Hematopoietic multipotent progenitor cell treated with erythropoietin and hydrocortisone succinate and interleukin-3 and kit ligand, for 17 days (in vitro differentiated cells): ENCODE measurements at regions not wholly inside any gene's neighbourhood (a gene's known extent, or its start where the extent isn't known, plus 50 kb on each side); places are given as distances from the start of the nearest gene placed in this dataset.
"Not testable (repeated sequence)": the region's sequence is repeated elsewhere in the genome, so short reads cannot be mapped to it uniquely, and the experiment has no call there.

Source experiments
- DNase-seq: peaks from one replicate; pipeline ENCODE4 v3.0.0-alpha.2; 2015; ENCODE audit warnings: low spot score

GRCh38 chr12:25384038-25384892, 133.5 kb upstream of the KRAS start:
- peak; percentile 14 for DNase-seq

DNA sequence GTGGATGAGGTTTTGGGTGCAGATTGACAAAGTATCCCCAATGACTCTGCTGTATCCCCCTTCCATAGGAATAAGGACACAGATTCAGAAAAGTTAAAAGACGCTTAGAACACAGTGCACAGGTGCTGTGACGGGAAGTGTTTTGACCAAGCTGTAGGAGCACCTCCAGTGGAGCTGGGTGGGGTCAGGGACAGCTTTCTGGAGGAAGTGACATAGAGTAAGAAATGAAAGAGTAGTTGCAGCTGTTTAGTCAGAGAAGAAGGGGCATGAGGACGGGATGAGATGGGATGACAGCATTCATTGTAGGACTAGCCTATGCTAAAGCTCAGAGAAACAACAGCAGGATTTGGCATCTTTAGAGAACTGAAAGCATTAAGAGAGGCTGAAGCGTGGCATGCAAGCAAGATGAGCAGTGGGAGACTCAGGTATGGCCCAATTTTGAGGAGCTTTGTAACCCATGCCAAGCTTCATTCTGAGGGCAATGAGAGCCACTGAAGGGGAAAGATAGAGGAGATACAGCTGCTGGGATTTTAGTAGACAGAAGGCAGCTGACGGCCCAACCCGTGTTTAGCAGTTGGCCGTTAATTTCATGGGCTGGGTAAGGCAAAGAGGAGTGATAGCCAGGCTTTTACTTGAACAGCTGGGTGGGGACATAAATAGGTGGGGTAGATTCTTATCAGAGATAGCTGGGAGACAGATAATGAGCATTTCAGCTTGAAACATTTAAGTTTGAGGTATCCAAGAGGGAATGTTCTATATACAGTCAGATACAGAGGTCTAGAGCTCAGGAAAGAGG, 131.8 kb upstream of the KRAS start:
- no peak for DNase-seq

GRCh38 chr12:25377469-25378177, 126.9 kb upstream of the KRAS start:
- no peak for DNase-seq

- no peak for DNase-seq
These were observed 126.3 kb upstream of the KRAS start for GRCh38 chr12:25376985-25377384.

DNA sequence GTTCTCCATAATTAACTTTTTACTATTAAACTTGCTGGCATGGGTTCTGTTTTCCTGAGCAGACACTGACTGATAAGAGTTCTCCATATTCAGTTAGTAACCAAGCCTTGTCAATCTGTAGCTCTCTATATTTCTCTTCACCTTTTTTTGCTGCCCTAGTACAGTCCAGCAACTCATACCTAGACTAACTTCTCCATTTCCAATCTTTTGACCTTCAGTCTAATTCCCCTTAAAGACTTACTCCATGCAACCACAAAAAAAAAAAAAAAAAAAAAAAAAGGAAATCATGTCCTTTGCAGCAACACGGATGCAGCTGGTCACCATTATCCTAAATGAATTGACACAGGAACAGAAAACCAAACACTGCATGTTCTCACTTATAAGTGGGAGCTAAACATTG, 125.7 kb upstream of the KRAS start:
- no peak for DNase-seq

- DNase-seq, result no peak
These were observed 122.5 kb upstream of the KRAS start for GRCh38 chr12:25372969-25373817.

DNA sequence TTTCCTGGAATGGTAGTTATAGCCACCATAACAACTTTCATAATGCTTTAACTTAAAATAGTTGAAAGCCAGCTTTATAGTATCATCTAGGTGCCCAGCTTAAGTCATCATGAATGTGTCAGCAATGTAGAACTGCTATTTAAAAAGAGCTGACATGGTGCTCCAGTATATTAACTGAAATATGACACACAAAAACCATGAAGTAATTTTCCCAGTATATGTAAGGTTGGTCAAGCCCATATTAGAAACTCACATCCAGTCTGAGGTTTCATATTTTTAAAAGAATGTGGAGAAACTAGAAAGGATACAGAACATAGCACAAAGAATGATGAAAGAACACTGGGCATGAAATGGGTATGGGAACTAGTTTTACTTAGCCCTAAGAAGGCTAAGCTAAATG, 121.3 kb upstream of the KRAS start:
- DNase-seq, result no peak

DNA sequence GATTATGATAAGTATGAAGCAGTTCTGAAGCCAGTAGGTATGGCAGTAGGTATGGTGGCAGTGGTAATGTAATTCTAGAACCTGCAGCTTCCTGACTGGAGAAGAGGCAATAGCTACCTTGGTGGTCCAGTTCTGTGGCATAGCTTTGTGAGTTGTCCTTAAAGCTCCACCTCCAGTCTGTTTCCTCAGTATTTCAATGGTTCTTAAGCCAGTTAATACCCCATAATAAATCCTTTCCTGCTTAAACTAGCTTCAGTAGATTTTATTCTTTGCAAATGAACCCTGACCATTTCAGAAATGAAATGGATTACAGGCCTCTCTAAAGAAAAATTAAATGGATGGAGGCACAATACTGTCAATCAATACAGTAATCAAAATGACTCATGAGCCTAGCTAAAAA, 117.8 kb upstream of the KRAS start:
- DNase-seq, result no peak

DNA sequence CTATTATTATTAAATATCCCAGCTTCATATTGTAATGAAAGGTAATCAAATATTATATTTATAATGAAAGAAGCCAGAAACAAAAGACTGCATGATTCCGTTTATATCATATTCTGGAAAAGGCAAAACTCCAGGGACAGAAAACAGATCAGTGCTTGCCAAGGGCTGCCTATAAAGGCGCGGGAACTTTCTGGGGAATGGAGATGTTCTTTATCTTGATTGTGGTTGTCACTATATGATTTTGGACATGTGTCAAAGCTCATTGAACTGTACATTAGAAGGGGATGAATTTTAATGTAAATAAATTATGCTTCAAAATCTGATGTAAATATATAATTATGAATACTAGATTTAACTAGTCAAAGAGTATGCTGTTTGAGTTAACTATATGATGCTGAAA, 115.4 kb upstream of the KRAS start:
- DNase-seq, result no peak

DNA sequence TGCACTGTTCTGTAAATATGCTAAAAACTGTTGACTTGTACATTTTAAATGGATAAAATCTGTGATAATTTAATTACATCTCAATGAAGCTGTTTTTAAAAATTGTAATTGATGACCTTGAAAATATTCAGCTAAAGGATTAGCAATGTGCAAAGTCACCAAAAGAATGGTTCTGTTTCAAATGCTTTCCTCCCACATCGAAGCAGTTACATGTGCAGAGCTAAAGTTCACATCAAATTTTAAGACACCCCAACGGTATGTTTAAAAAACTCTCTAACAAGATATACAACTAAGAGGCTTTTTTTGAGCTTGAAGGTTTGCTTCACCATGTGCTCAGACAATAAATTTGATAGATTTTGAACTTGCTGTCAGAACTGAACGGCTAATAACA, 114.6 kb upstream of the KRAS start:
- DNase-seq, result no peak

GRCh38 chr12:25364529-25365339, 114.0 kb upstream of the KRAS start:
- no peak for DNase-seq

DNA sequence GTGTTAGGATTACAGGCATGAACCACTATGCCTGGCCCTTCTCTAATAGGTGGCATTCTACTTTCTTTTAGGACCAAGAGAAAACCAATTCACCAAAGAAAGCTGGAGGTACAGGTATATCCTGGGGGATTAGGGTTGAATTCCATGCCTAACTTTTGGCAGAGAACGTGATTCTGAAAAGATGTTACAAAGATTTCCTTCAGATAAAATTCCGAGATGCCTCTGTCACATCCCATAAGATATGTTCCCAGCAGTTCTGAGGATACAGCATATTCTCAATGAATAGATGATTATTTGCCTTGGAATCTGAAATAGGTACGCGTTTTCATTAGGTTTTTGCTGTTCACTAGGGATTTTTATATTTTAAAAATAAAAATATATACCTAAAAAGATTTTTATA, 111.9 kb upstream of the KRAS start:
- no peak for DNase-seq

- DNase-seq, result no peak
These were observed 110.8 kb upstream of the KRAS start for GRCh38 chr12:25361511-25361910.

GRCh38 chr12:25357595-25357994, 106.9 kb upstream of the KRAS start:
- DNase-seq, result no peak

GRCh38 chr12:25352942-25353341, 102.2 kb upstream of the KRAS start:
- DNase-seq, result not testable (repeated sequence)

- DNase-seq, result no peak
These were observed 101.6 kb upstream of the KRAS start for GRCh38 chr12:25352083-25352918.

DNA sequence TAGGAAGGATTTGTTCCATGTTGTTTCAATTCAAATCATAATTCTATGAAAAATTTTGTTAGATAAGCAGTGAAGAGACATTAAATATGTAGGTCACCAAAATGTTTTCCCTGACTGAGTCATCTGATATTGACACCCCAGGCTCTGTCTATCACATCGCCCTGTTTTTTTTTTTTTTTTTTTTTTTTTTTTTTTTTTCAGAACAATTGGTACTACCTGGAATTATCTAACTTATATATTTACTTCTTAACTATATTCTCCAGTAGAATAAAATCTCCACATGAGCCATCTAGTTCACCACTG, 97.8 kb upstream of the KRAS start:
- no peak for DNase-seq

DNA sequence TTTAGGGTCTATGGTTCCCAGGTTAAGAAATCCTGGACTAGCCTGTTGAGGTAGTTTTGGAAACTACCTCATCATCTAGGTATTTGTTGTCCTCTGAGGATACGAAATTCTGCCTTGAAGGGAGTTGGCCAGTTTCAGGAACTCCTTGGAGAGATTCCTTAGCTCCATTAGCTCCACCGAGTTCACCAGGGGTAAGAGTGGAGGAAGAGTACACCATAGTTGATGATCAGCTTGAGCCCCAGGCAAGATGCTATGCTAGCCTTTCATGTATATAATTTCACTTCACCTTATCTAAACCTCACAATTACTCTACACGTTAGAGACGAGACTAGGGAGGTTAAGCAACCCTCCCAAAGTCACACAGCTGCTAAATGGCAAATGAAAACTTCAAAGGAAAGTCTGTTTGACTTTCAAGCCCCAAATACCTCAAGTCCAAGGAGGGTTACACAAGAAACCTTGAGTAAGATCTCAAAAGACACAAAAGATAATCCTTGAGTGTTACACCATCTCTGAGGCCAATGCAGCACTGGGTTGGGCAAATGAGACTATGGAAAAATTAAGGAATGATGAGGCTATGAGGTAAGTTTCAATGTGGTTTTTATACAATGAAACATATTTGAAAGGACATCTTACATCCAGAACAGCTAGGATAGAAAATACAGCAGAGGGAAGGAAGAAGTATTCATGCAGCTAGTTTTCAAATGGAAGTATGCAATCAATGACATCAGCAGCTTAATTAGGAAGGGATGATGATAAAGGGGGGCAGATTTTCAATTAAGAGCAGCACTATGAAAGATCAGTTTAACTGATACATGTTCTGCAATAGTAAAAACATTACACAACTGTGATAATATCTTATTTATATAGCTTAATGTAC, 97.2 kb upstream of the KRAS start:
- DNase-seq, result no peak

- DNase-seq, result not testable (repeated sequence)
These were observed 91.1 kb upstream of the KRAS start for GRCh38 chr12:25341877-25342276.
